Osteocyte (in vitro differentiated cells): ENCODE measurements at regions not wholly inside any gene's neighbourhood (a gene's known extent, or its start where the extent isn't known, plus 50 kb on each side); places are given as distances from the start of the nearest gene placed in this dataset.
A peak's percentile ranks its signal among the peaks of the same experiment; 100 is the strongest.

ENCODE experiments used
- DNase-seq: peaks from one replicate; pipeline ENCODE4 v3.0.0; 2021; ENCODE audit warnings: mixed read lengths; ENCODE audit not compliant: unreplicated experiment; ENCODE audit errors: extremely low spot score
- H3K27ac Mint-ChIP-seq: one replicate; pipeline ENCODE4 v1.8.0; 2021; ENCODE audit warnings: mild to moderate bottlenecking, mixed read lengths; ENCODE audit not compliant: unreplicated experiment
- H3K27me3 Mint-ChIP-seq: one replicate; pipeline ENCODE4 v1.8.0; 2021; ENCODE audit warnings: mixed read lengths; ENCODE audit not compliant: unreplicated experiment
- H3K36me3 Mint-ChIP-seq: one replicate; pipeline ENCODE4 v1.8.0; 2021; ENCODE audit warnings: mixed read lengths; ENCODE audit not compliant: unreplicated experiment
- H3K4me1 Mint-ChIP-seq: one replicate; pipeline ENCODE4 v1.8.0; 2021; ENCODE audit warnings: mixed read lengths; ENCODE audit not compliant: unreplicated experiment
- H3K4me3 Mint-ChIP-seq: one replicate; pipeline ENCODE4 v1.8.0; 2021; ENCODE audit warnings: mild to moderate bottlenecking, moderate library complexity, mixed read lengths; ENCODE audit not compliant: unreplicated experiment
- H3K9me3 Mint-ChIP-seq: one replicate; pipeline ENCODE4 v1.8.0; 2021; ENCODE audit warnings: mixed read lengths; ENCODE audit not compliant: unreplicated experiment
- CTCF ChIP-seq: fragments of 200-600 bp; sonication (generic); IDR thresholded peaks from 2 replicates; pipeline ENCODE4 v1.5.0; 2021; ENCODE audit warnings: antibody characterized with exemption, mild to moderate bottlenecking, moderate library complexity

DNA sequence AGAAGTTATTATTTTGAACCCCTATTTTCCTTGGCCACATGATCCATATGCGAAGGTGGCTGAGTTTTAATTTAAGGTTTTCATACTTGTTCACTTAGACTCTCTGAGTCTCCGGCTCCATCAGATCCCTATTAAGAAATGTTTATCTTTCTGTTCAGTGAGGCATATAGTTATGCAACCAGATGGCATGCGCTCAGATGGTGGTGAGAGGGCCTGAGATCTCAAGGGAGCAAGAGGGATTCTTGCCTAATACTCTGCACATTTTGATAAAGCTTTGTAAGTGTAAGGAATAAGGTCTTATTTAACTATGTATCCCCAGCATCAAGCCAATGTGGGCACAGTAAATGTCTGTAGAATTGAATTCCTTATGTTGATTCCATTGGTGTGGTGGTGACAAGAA lies 78.9 kb upstream of the DPH6 start:
- no peak overlapping the region for H3K4me3 Mint-ChIP-seq
- peaks cover 47% of the 10 kb centered on the region for H3K4me1 Mint-ChIP-seq
- no peak for DNase-seq
- peak overlapping the region; percentile 77 for H3K27ac Mint-ChIP-seq
- H3K36me3 Mint-ChIP-seq, result no peaks in the 10 kb centered on the region
- no peaks in the 10 kb centered on the region for H3K9me3 Mint-ChIP-seq
- TF ChIP-seq CTCF, result no peak
- H3K27me3 Mint-ChIP-seq, result no peaks in the 10 kb centered on the region

DNA sequence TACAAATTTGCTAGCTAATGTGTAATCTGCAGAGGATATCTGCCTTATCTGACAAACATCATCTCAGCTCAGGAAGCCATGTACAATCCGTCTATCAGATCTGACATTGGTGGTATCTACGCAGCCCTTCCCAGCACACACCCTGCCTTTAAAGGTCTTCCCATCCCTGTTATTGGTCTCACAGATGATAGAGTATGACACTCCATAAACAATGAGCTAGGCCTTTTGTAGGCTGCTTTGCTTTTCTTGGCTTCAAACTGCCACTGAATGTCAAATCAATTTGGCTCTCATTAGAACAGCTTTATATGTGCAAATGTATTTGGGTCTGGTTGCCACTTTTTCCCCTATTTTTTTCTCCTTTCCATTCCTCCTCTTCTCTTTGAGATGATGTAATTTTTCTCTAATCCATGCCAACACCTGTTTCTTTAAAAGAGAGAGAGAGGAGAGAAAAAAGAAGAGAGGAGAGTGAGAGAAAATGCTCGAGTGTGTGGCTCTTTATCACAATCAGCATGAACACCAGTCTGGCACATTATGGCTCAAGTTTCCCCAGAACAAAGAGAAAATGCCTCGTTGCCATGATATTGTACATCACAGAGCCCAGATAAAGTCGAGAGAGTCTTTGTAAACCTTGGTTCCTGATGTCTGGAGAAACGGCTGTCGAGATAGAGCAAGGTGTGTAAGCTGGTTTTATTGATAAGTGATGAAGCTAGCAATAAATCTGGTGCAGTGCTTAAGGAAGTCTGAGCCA lies 80.8 kb upstream of the DPH6 start:
- Mint-ChIP-seq H3K27ac (peak overlapping the region; percentile 85), H3K4me1 (peaks cover 42% of the 10 kb centered on the region), H3K36me3 (no peaks in the 10 kb centered on the region), H3K27me3 (no peaks in the 10 kb centered on the region), H3K9me3 (no peaks in the 10 kb centered on the region), H3K4me3 (peak overlapping the region; percentile 12)
- TF ChIP-seq CTCF, result no peak
- DNase-seq, result no peak

DNA sequence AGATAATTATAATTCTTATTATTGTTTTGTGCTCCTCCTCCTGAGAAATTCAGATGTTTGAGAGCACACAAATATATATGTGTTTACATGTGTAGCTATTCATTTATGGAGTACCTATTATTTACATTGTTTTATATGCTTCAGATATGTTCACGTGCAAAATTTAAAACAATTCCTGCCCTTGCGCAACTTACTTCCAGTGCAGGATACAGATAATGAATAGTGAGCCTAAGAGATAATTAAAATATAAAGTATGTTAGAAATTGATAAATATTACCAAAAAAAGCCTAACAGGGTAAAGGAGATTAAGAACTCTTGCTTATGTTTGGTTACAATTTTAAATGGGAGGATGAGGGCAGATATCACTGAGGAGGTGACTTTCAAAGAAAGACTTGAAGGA lies 81.7 kb upstream of the DPH6 start:
- H3K9me3 Mint-ChIP-seq, result no peaks in the 10 kb centered on the region
- no peak overlapping the region for H3K27ac Mint-ChIP-seq
- H3K36me3 Mint-ChIP-seq, result no peaks in the 10 kb centered on the region
- TF ChIP-seq CTCF, result no peak
- H3K4me1 Mint-ChIP-seq, result peaks cover 38% of the 10 kb centered on the region
- no peaks in the 10 kb centered on the region for H3K27me3 Mint-ChIP-seq
- DNase-seq, result no peak
- H3K4me3 Mint-ChIP-seq, result no peak overlapping the region

DNA sequence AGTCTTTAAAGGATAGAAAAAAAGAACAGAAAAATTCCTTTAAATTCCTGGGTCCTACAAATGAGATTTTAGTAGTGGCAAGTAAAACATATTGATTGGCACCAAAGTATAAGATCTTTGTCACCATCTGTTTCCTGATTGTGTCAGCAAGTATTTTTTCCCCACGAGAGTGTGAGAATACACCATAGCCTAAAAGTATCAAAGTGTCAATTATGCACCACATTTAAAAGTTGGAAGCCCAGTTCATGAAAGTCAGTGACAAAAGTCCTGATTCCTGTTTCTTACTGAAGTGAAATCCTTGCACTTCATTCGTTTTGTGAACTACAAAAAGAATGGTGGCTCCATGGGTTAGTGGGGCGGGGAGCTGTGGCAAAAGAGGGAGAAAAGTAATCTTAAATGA lies 83.8 kb upstream of the DPH6 start:
- no peak overlapping the region for H3K4me3 Mint-ChIP-seq
- no peak overlapping the region for H3K27ac Mint-ChIP-seq
- H3K27me3 Mint-ChIP-seq, result no peaks in the 10 kb centered on the region
- H3K36me3 Mint-ChIP-seq, result no peaks in the 10 kb centered on the region
- DNase-seq, result no peak
- no peak for TF ChIP-seq CTCF
- peaks cover 30% of the 10 kb centered on the region for H3K4me1 Mint-ChIP-seq
- no peaks in the 10 kb centered on the region for H3K9me3 Mint-ChIP-seq

GRCh38 chr15:35630532-35630931 lies 84.6 kb upstream of the DPH6 start:
- no peaks in the 10 kb centered on the region for H3K9me3 Mint-ChIP-seq
- H3K27ac Mint-ChIP-seq, result no peak overlapping the region
- H3K4me3 Mint-ChIP-seq, result no peak overlapping the region
- no peaks in the 10 kb centered on the region for H3K36me3 Mint-ChIP-seq
- no peak for DNase-seq
- H3K4me1 Mint-ChIP-seq, result peaks cover 22% of the 10 kb centered on the region
- no peak for TF ChIP-seq CTCF
- H3K27me3 Mint-ChIP-seq, result no peaks in the 10 kb centered on the region
